ENCODE measurements at regions not wholly inside any gene's neighbourhood (a gene's known extent, or its start where the extent isn't known, plus 50 kb on each side); places are given as distances from the start of the nearest gene placed in this dataset.

- no peaks in the 10 kb centered on the region for H3K4me1 ChIP-seq (ENCODE audit: insufficient read depth, low read length)
- H3K27me3 ChIP-seq (ENCODE audit: control insufficient read depth in 1 of 2, insufficient read depth in 2 of 2, low read length in 2 of 2), result peaks cover 0 to 3% of the 10 kb centered on the region in 2 experiments
- peaks cover 0 to 4% of the 10 kb centered on the region in 2 experiments for H3K9me3 ChIP-seq (ENCODE audit: control insufficient read depth in 1 of 2, insufficient read depth in 1 of 2, low read length in 2 of 2)
- no peak overlapping the region for H3K4me3 ChIP-seq (ENCODE audit: low read length)
- intact Hi-C loops (cut with DNase I, micrococcal nuclease), result no loop called here
- Mint-ChIP-seq H3K27me3 (peaks cover 9% of the 10 kb centered on the region), H3K4me1 (ENCODE audit: low read depth) (no peaks in the 10 kb centered on the region), H3K9me3 (no peaks in the 10 kb centered on the region), H3K27ac (no peak overlapping the region), H3K36me3 (ENCODE audit: low read depth) (no peaks in the 10 kb centered on the region), H3K4me3 (no peak overlapping the region)
- POLR2A ChIA-PET, result no interaction called here
- ATAC-seq (ENCODE audit: poor library complexity), result no peak
- no peak for DNase-seq
- no peak overlapping the region for H3K27ac ChIP-seq (ENCODE audit: low read depth in 1 of 2, low read length in 2 of 2)
- no peak for TF ChIP-seq CTCF (IDR thresholded peaks at IDR 0.05)
- CTCF ChIA-PET, result no interaction called here
- H3K36me3 ChIP-seq (ENCODE audit: insufficient read depth, low read length), result no peaks in the 10 kb centered on the region
These were observed 161.4 kb downstream of the UCK2 start for GRCh38 chr1:165988817-165989216.

- Mint-ChIP-seq H3K9me3 (no peaks in the 10 kb centered on the region), H3K27ac (no peak overlapping the region), H3K36me3 (ENCODE audit: low read depth) (no peaks in the 10 kb centered on the region), H3K4me3 (no peak overlapping the region), H3K4me1 (ENCODE audit: low read depth) (no peaks in the 10 kb centered on the region), H3K27me3 (peaks cover 11% of the 10 kb centered on the region)
- ATAC-seq (ENCODE audit: poor library complexity) (no peak), DNase-seq (no peak)
- Histone ChIP-seq H3K9me3 (ENCODE audit: control insufficient read depth in 1 of 2, insufficient read depth in 1 of 2, low read length in 2 of 2) (no peaks in the 10 kb centered on the region), H3K4me1 (ENCODE audit: insufficient read depth, low read length) (no peaks in the 10 kb centered on the region), H3K4me3 (ENCODE audit: low read length) (no peak overlapping the region), H3K27ac (ENCODE audit: low read depth in 1 of 2, low read length in 2 of 2) (no peak overlapping the region), H3K36me3 (ENCODE audit: insufficient read depth, low read length) (no peaks in the 10 kb centered on the region), H3K27me3 (ENCODE audit: control insufficient read depth in 1 of 2, insufficient read depth in 2 of 2, low read length in 2 of 2) (no peaks in the 10 kb centered on the region)
- no peak for TF ChIP-seq CTCF (IDR thresholded peaks at IDR 0.05)
- ChIA-PET CTCF (no interaction called here), POLR2A (no interaction called here)
- intact Hi-C loops (cut with DNase I, micrococcal nuclease), result no loop called here
These were observed 165.1 kb downstream of the UCK2 start for GRCh38 chr1:165992533-165992932.

GRCh38 chr1:165994107-165994506, 166.7 kb downstream of the UCK2 start:
- Histone ChIP-seq H3K27me3 (ENCODE audit: control insufficient read depth in 1 of 2, insufficient read depth in 2 of 2, low read length in 2 of 2) (no peaks in the 10 kb centered on the region), H3K9me3 (ENCODE audit: control insufficient read depth in 1 of 2, insufficient read depth in 1 of 2, low read length in 2 of 2) (no peaks in the 10 kb centered on the region), H3K27ac (ENCODE audit: low read depth in 1 of 2, low read length in 2 of 2) (no peak overlapping the region), H3K4me3 (ENCODE audit: low read length) (no peak overlapping the region), H3K4me1 (ENCODE audit: insufficient read depth, low read length) (no peaks in the 10 kb centered on the region), H3K36me3 (ENCODE audit: insufficient read depth, low read length) (no peaks in the 10 kb centered on the region)
- ChIA-PET POLR2A (no interaction called here), CTCF (no interaction called here)
- H3K4me3 Mint-ChIP-seq, result no peak overlapping the region
- no peaks in the 10 kb centered on the region for H3K36me3 Mint-ChIP-seq (ENCODE audit: low read depth)
- no peak overlapping the region for H3K27ac Mint-ChIP-seq
- no peaks in the 10 kb centered on the region for H3K9me3 Mint-ChIP-seq
- H3K4me1 Mint-ChIP-seq (ENCODE audit: low read depth), result no peaks in the 10 kb centered on the region
- intact Hi-C loops (cut with DNase I, micrococcal nuclease), result no loop called here
- DNase-seq, result no peak
- TF ChIP-seq CTCF (IDR thresholded peaks at IDR 0.05), result no peak
- peaks cover 11% of the 10 kb centered on the region for H3K27me3 Mint-ChIP-seq
- ATAC-seq (ENCODE audit: poor library complexity), result no peak
